MM.1S (cell line): ENCODE measurements at regions not wholly inside any gene's neighbourhood (a gene's known extent, or its start where the extent isn't known, plus 50 kb on each side); places are given as distances from the start of the nearest gene placed in this dataset.

Source experiments
- DNase-seq: peaks from one replicate; pipeline ENCODE4 v3.0.0-alpha.2; 2015
- H2AFZ ChIP-seq: fragments of 300-600 bp; sonication (generic); 2 replicates; pipeline ENCODE4 v1.6.0; 2016; ENCODE audit warnings: antibody characterized with exemption, low read length
- H3F3A ChIP-seq: fragments of 300-600 bp; sonication (generic); 2 replicates; pipeline ENCODE4 v1.6.1; 2016; ENCODE audit warnings: mild to moderate bottlenecking, antibody characterized with exemption, low read length, moderate library complexity, mixed read lengths; ENCODE audit not compliant: insufficient read depth
- H3K27ac ChIP-seq: fragments of 300-600 bp; sonication (generic); 2 replicates; pipeline ENCODE4 v1.5.1; 2016; ENCODE audit warnings: mild to moderate bottlenecking, low read length
- H3K27me3 ChIP-seq: fragments of 300-600 bp; sonication (generic); replicated peaks from 2 replicates; pipeline ENCODE4 v1.6.0; 2016; ENCODE audit warnings: low read length; ENCODE audit not compliant: insufficient read depth
- H3K36me3 ChIP-seq: fragments of 300-600 bp; sonication (generic); replicated peaks from 2 replicates; pipeline ENCODE4 v1.6.1; 2016; ENCODE audit warnings: mild to moderate bottlenecking, low read length, mixed read lengths; ENCODE audit not compliant: insufficient read depth
- H3K4me1 ChIP-seq: fragments of 300-600 bp; sonication (generic); 2 replicates; pipeline ENCODE4 v1.6.1; 2016; ENCODE audit warnings: low read length, mixed read lengths
- H3K4me2 ChIP-seq: fragments of 300-600 bp; sonication (generic); 2 replicates; pipeline ENCODE4 v1.6.0; 2016; ENCODE audit warnings: low read depth, low read length
- H3K4me3 ChIP-seq: fragments of 300-600 bp; sonication (generic); 2 replicates; pipeline ENCODE4 v1.5.1; 2016; ENCODE audit warnings: low read length, mixed read lengths
- H3K79me2 ChIP-seq: fragments of 300-600 bp; sonication (generic); 2 replicates; pipeline ENCODE4 v1.6.1; 2016; ENCODE audit warnings: mixed run types, low read length, mixed read lengths
- H3K9ac ChIP-seq: fragments of 300-600 bp; sonication (generic); 2 replicates; pipeline ENCODE4 v1.6.1; 2016; ENCODE audit warnings: low read length, mixed read lengths
- H3K9me2 ChIP-seq: fragments of 300-600 bp; sonication (generic); replicated peaks from 2 replicates; pipeline ENCODE4 v1.6.1; 2016; ENCODE audit warnings: mild to moderate bottlenecking, low read length, mixed read lengths; ENCODE audit not compliant: insufficient read depth
- H3K9me3 ChIP-seq: fragments of 300-600 bp; sonication (generic); replicated peaks from 2 replicates; pipeline ENCODE4 v1.6.1; 2016; ENCODE audit warnings: mild to moderate bottlenecking, low read length, mixed read lengths; ENCODE audit not compliant: insufficient read depth
- H4K20me1 ChIP-seq: fragments of 300-600 bp; sonication (generic); 2 replicates; pipeline ENCODE4 v1.6.1; 2016; ENCODE audit warnings: mild to moderate bottlenecking, low read length, moderate library complexity, mixed read lengths; ENCODE audit not compliant: insufficient read depth
- EZH2 ChIP-seq: fragments of 300-600 bp; sonication (generic); optimal IDR thresholded peaks from 2 replicates; pipeline ENCODE3; 2017; ENCODE audit warnings: low read depth, mild to moderate bottlenecking, antibody characterized with exemption, low read length, mixed read lengths
- EZH2phosphoT487 ChIP-seq: fragments of 300-600 bp; sonication (generic); IDR thresholded peaks from 2 replicates; pipeline ENCODE4 v1.6.1; 2018; ENCODE audit warnings: antibody characterized with exemption, low read length
- TF ChIP-seq, protein P1 (sequence below): fragments of 300-600 bp; sonication (generic); IDR thresholded peaks from 2 replicates; pipeline ENCODE4 v1.5.1; 2016; ENCODE audit warnings: antibody characterized with exemption, low read length, mixed read lengths

DNA sequence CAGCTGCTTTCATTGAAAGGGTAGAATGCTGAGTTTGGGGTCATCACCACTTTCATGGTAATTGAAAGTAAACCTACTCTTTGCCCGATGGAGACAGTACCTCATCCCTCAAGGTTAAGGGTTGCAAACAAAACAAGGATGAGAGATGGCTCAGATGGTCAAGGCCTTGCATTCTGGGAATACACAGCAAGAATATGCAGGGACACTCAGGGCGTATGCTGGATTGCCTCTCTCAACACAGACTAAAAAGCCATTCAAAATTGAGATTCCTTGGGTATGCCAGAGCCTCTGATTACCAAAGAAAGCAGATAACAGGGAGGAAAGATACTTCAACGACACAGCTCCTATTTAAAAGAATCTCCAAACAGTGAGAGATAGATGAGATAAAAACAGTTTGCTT is 310.4 kb downstream of the ARAP2 start:
- Histone ChIP-seq H3K4me2 (no peak overlapping the region), H3K9me3 (no peaks in the 10 kb centered on the region), H2AFZ (no peak overlapping the region), H3K79me2 (no peaks in the 10 kb centered on the region), H3K9ac (no peak overlapping the region), H3K36me3 (no peaks in the 10 kb centered on the region), H3K4me3 (no peak overlapping the region), H3K9me2 (no peaks in the 10 kb centered on the region), H4K20me1 (no peaks in the 10 kb centered on the region), H3K27ac (no peak overlapping the region), H3K4me1 (no peaks in the 10 kb centered on the region), H3F3A (no peaks in the 10 kb centered on the region), H3K27me3 (no peaks in the 10 kb centered on the region)
- no peak for DNase-seq
- TF ChIP-seq EZH2 (no peak), EZH2phosphoT487 (no peak)
- TF ChIP-seq, protein P1, sequence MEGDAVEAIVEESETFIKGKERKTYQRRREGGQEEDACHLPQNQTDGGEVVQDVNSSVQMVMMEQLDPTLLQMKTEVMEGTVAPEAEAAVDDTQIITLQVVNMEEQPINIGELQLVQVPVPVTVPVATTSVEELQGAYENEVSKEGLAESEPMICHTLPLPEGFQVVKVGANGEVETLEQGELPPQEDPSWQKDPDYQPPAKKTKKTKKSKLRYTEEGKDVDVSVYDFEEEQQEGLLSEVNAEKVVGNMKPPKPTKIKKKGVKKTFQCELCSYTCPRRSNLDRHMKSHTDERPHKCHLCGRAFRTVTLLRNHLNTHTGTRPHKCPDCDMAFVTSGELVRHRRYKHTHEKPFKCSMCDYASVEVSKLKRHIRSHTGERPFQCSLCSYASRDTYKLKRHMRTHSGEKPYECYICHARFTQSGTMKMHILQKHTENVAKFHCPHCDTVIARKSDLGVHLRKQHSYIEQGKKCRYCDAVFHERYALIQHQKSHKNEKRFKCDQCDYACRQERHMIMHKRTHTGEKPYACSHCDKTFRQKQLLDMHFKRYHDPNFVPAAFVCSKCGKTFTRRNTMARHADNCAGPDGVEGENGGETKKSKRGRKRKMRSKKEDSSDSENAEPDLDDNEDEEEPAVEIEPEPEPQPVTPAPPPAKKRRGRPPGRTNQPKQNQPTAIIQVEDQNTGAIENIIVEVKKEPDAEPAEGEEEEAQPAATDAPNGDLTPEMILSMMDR: no peak

DNA sequence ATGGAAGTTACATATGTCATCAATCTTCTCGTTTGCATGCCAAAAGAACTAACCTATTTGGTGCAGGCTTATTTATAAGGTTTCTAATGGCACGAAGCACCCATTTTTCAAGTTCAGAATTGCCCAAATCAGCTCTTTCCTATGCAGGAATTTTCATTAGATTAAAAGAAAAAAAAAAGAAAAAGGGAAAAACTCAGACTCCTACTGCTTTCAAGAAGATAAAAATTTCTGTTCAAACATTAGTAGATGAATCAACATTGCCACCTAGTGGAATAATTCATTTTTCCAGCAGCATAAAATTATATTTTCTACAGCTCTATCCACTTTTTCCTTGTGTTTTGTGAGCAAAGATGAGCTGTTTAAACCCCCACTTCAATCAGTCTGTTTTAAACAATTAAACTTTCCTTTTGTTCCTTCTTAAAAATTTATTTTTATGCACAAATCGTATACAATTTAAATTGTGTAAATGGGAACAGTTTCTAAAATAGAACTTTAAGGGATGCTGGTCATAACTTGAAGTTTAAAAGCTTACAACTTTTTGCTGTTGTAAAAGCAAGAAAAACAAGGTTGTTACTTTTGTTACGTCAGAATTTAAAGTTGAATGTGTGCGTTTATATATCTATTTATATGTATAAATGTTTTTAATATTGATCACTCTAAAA is 309.9 kb downstream of the ARAP2 start:
- Histone ChIP-seq H3K4me1 (no peaks in the 10 kb centered on the region), H3K9me2 (no peaks in the 10 kb centered on the region), H3K27me3 (no peaks in the 10 kb centered on the region), H3K36me3 (no peaks in the 10 kb centered on the region), H3K27ac (no peak overlapping the region), H3K4me3 (no peak overlapping the region), H3K9me3 (no peaks in the 10 kb centered on the region), H3K4me2 (no peak overlapping the region), H3F3A (no peaks in the 10 kb centered on the region), H3K79me2 (no peaks in the 10 kb centered on the region), H3K9ac (no peak overlapping the region), H2AFZ (no peak overlapping the region), H4K20me1 (no peaks in the 10 kb centered on the region)
- peak; percentile 39 for DNase-seq
- TF ChIP-seq EZH2phosphoT487 (no peak), EZH2 (no peak)
- TF ChIP-seq, protein P1: peak; percentile 55

DNA sequence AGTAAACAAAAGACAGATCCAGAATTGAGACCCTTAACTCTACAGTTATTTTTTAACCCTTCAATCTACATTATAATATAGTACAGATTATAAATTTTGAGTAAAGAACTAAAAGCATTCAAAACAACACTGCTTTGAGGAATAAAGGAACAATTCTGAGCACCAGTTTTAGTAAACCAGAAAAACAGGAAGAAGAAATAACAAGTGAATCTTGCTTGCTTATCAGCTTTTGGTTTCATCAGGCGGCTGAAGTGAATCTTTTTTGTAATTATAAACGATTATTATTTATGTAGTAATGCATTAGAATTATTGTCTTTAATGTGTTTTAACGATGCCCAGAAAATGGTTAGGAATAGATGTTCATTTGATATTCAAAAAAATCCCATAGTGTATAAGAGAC is 305.4 kb downstream of the ARAP2 start:
- Histone ChIP-seq H4K20me1 (no peaks in the 10 kb centered on the region), H3K4me2 (no peak overlapping the region), H3F3A (no peaks in the 10 kb centered on the region), H3K79me2 (no peaks in the 10 kb centered on the region), H3K9ac (no peak overlapping the region), H3K27me3 (no peaks in the 10 kb centered on the region), H3K9me2 (no peaks in the 10 kb centered on the region), H3K4me1 (peaks cover 5% of the 10 kb centered on the region; the same call in 1 of the 2 replicates), H3K36me3 (no peaks in the 10 kb centered on the region), H3K4me3 (no peak overlapping the region), H2AFZ (no peak overlapping the region), H3K27ac (no peak overlapping the region), H3K9me3 (no peaks in the 10 kb centered on the region)
- TF ChIP-seq EZH2phosphoT487 (no peak), EZH2 (no peak)
- TF ChIP-seq, protein P1: no peak
- no peak for DNase-seq
